ENCODE measurements at regions not wholly inside any gene's neighbourhood (a gene's known extent, or its start where the extent isn't known, plus 50 kb on each side); places are given as distances from the start of the nearest gene placed in this dataset.
"Not testable (repeated sequence)": the region's sequence is repeated elsewhere in the genome, so short reads cannot be mapped to it uniquely, and the experiment has no call there.

GRCh38 chr21:28877318-28877884 lies 115.3 kb downstream of the LTN1 start:
- no peak for DNase-seq

GRCh38 chr21:28875078-28875477 lies 117.6 kb downstream of the LTN1 start:
- DNase-seq, result no peak

GRCh38 chr21:28872218-28872617 lies 120.5 kb downstream of the LTN1 start:
- DNase-seq, result no peak

- no peak for DNase-seq
Observed at GRCh38 chr21:28871388-28872010, 121.2 kb downstream of the LTN1 start.

GRCh38 chr21:28867401-28867800 lies 125.3 kb downstream of the LTN1 start:
- DNase-seq, result no peak

GRCh38 chr21:28865488-28866186 lies 127.0 kb downstream of the LTN1 start:
- DNase-seq, result no peak

GRCh38 chr21:28858424-28858823 lies 134.3 kb downstream of the LTN1 start:
- no peak for DNase-seq

- no peak for DNase-seq
Observed at GRCh38 chr21:28857752-28858151, 134.9 kb downstream of the LTN1 start.

- no peak for DNase-seq
Observed at GRCh38 chr21:28856588-28857250, 136.0 kb downstream of the LTN1 start.

- no peak for DNase-seq
Observed at GRCh38 chr21:28852706-28853105, 140.0 kb downstream of the LTN1 start.

- DNase-seq, result peak; percentile 89
Observed at GRCh38 chr21:28851645-28852044, 141.0 kb downstream of the LTN1 start.

GRCh38 chr21:28839237-28839636 lies 153.4 kb downstream of the LTN1 start:
- DNase-seq, result not testable (repeated sequence)

GRCh38 chr21:28837426-28837825 lies 155.3 kb downstream of the LTN1 start:
- DNase-seq, result not testable (repeated sequence)

- not testable (repeated sequence) for DNase-seq
Observed at GRCh38 chr21:28836588-28836987, 156.1 kb downstream of the LTN1 start.

- DNase-seq, result no peak
Observed at GRCh38 chr21:28834335-28835238, 158.1 kb downstream of the LTN1 start.

- DNase-seq, result no peak
Observed at GRCh38 chr21:28833609-28834008, 159.1 kb downstream of the LTN1 start.

GRCh38 chr21:28833182-28833581 lies 159.5 kb downstream of the LTN1 start:
- no peak for DNase-seq

- no peak for DNase-seq
Observed at GRCh38 chr21:28832715-28833061, 160.0 kb downstream of the LTN1 start.

- no peak for DNase-seq
Observed at GRCh38 chr21:28832013-28832714, 160.5 kb downstream of the LTN1 start.

- no peak for DNase-seq
Observed at GRCh38 chr21:28828981-28829380, 163.7 kb downstream of the LTN1 start.

GRCh38 chr21:28828021-28828420 lies 164.7 kb downstream of the LTN1 start:
- no peak for DNase-seq

- DNase-seq, result no peak
Observed at GRCh38 chr21:28827422-28827821, 165.3 kb downstream of the LTN1 start.

All from NCI-H524 treated with DMSO at 0.1 percent for 48 hours (cell line).